Ascending aorta (tissue), 2 donors: ENCODE measurements at regions not wholly inside any gene's neighbourhood (a gene's known extent, or its start where the extent isn't known, plus 50 kb on each side); places are given as distances from the start of the nearest gene placed in this dataset.

Source experiments
- DNase-seq, 2 donors: peaks; one replicate each; pipeline ENCODE4 v3.0.0-alpha.2; 2019; ENCODE audit warnings: low spot score in 2 of 2
- H3K27ac ChIP-seq, 2 donors: fragments of 200-600 bp; sonication (generic); one replicate each; pipeline ENCODE4 v1.5.1; 2016 to 2017; ENCODE audit warnings: mild to moderate bottlenecking in 1 of 2
- H3K27me3 ChIP-seq: fragments of 200-600 bp; sonication (generic); one replicate; pipeline ENCODE4 v1.5.1; 2017
- H3K36me3 ChIP-seq, 2 donors: fragments of 200-600 bp; sonication (generic); one replicate each; pipeline ENCODE4 v1.5.1; 2016
- H3K4me1 ChIP-seq, 2 donors: fragments of 200-600 bp; sonication (generic); one replicate each; pipeline ENCODE4 v1.5.1; 2016 to 2017; ENCODE audit warnings: mild to moderate bottlenecking in 1 of 2
- H3K4me3 ChIP-seq, 2 donors: fragments of 200-600 bp; sonication (generic); one replicate each; pipeline ENCODE4 v1.5.1; 2016 to 2017; ENCODE audit warnings: mild to moderate bottlenecking in 1 of 2
- H3K9me3 ChIP-seq, 2 donors: fragments of 200-600 bp; sonication (generic); one replicate each; pipeline ENCODE4 v1.5.1; 2016
- intact Hi-C: fragments of 100-400 bp; cut with DNase I; formaldehyde crosslinking; loops from one replicate; pipeline ENCODE4 v1.15.1; 2023
- TF ChIP-seq, protein P1 (sequence below), 3 experiments: fragments of 200-600 bp in 2 of 3; fragments of 450-650 bp in 1 of 3; sonication (generic) in 2 of 3; IDR thresholded peaks; one replicate each; pipeline ENCODE4 v1.5.1; 2016 to 2019; ENCODE audit warnings: antibody characterized with exemption in 3 of 3, mild to moderate bottlenecking in 1 of 3, moderate library complexity in 1 of 3

DNA sequence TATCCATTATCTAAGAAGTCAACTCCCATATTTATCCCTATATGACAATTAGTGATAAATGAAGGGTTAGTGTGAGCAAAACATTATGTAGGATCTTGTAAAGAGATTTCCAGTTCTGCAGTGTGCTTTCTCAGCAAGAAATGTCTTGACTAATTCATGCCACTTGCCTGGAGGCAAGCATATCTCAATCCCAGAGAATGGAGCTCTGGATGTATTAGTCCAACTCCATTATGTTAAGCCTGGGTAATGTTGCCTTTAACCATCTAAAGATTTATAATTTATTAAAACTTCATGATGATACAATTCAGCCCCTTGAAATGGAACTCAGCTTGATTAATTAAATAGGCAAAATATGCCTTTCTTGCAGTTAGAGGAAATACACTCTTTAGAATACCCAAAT, 1079.9 kb upstream of the LRRTM3 start:
- Histone ChIP-seq H3K36me3 (no peaks in the 10 kb centered on the region), H3K9me3 (no peaks in the 10 kb centered on the region), H3K4me3 (no peak overlapping the region), H3K27ac (no peak overlapping the region), H3K4me1 (no peaks in the 10 kb centered on the region), H3K27me3 (no peaks in the 10 kb centered on the region)
- TF ChIP-seq, protein P1, sequence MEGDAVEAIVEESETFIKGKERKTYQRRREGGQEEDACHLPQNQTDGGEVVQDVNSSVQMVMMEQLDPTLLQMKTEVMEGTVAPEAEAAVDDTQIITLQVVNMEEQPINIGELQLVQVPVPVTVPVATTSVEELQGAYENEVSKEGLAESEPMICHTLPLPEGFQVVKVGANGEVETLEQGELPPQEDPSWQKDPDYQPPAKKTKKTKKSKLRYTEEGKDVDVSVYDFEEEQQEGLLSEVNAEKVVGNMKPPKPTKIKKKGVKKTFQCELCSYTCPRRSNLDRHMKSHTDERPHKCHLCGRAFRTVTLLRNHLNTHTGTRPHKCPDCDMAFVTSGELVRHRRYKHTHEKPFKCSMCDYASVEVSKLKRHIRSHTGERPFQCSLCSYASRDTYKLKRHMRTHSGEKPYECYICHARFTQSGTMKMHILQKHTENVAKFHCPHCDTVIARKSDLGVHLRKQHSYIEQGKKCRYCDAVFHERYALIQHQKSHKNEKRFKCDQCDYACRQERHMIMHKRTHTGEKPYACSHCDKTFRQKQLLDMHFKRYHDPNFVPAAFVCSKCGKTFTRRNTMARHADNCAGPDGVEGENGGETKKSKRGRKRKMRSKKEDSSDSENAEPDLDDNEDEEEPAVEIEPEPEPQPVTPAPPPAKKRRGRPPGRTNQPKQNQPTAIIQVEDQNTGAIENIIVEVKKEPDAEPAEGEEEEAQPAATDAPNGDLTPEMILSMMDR (IDR thresholded peaks at IDR 0.05), result no peak
- intact Hi-C loops, result no loop called here
- DNase-seq, result no peak

DNA sequence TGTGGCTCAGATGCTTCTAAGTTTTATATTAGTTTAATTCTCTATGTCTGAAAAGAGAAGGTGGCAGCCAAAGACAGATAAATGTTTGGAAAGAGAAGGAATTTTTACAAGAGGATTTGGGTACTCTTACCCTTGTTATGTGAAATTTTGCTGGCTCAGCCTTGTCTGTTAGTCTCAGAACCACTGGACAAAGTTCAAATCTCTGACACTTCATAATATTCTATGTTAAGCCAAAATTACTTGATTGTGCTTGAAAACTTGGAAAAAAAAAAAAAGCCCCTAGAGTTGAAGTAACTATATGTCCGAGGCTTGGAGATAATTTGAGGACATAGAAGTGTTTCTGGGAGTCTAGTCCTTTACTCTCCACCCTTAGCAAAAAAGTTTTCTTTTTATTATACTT, 1079.3 kb upstream of the LRRTM3 start:
- H3K27ac ChIP-seq, result no peak overlapping the region
- H3K9me3 ChIP-seq, result no peaks in the 10 kb centered on the region
- no peaks in the 10 kb centered on the region for H3K4me1 ChIP-seq
- no peak for DNase-seq
- TF ChIP-seq, protein P1 (IDR thresholded peaks at IDR 0.05), result no peak
- no peaks in the 10 kb centered on the region for H3K36me3 ChIP-seq
- no peaks in the 10 kb centered on the region for H3K27me3 ChIP-seq
- H3K4me3 ChIP-seq, result no peak overlapping the region
- intact Hi-C loops, result no loop called here

DNA sequence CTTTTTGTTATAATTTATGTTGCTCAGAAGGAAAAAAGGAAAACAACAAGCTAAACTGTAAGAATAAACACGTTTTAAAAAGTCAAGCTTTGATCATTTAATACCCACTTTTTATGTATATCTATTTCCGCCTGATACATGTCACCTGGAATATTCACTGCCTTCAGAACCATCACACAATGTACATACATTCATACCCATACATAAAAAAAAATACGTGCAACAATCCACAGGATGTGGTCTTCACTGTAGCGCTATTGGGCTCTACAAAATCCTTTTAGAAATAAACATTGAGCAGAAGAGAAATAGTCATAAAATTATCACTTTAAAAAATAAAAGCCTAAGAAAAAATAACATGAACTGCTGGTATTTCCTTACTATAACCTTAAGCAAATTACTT, 1078.9 kb upstream of the LRRTM3 start:
- Histone ChIP-seq H3K36me3 (no peaks in the 10 kb centered on the region), H3K9me3 (no peaks in the 10 kb centered on the region), H3K27ac (no peak overlapping the region), H3K4me1 (no peaks in the 10 kb centered on the region), H3K27me3 (no peaks in the 10 kb centered on the region), H3K4me3 (no peak overlapping the region)
- intact Hi-C loops, result no loop called here
- DNase-seq, result no peak
- TF ChIP-seq, protein P1 (IDR thresholded peaks at IDR 0.05), result no peak

DNA sequence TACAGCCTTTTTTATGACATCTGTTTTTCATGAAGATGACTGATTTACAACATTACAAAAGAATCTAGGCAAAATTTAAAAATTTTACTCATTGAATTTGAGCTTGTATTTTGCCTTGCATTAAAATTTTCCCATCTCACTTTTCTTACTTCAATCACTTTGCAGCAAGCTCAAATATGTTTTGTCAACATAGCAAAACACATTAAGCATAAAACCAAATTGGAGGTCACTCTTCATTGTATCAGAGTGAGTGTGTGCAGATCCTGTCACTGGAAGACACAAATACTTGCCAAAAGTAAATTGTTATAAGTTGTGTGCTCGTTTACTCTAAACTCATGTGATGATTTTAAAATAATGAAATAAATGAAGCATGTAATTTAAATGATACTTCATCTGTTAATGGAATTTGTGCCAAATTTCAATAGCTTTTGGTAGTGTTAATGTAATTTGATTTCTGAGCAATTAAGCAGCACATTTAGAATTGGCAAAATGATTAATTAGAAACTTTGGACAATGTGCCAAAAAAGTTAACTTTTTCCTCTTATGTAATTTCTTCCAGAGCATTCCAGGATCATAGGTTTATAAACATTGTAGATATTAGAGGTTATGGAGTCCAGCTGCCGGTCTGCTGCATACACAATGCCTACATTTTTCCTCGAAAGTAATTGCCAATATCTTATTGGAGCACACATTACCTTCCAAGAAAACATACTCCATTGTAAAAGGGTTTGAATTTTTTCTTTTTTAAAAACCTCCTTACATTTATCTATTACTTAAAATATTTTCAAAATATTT, 1078.2 kb upstream of the LRRTM3 start:
- H3K9me3 ChIP-seq, result no peaks in the 10 kb centered on the region
- TF ChIP-seq, protein P1 (IDR thresholded peaks at IDR 0.05), result no peak
- H3K36me3 ChIP-seq, result no peaks in the 10 kb centered on the region
- H3K27ac ChIP-seq, result no peak overlapping the region
- H3K27me3 ChIP-seq, result no peaks in the 10 kb centered on the region
- intact Hi-C loops, result no loop called here
- no peak for DNase-seq
- H3K4me1 ChIP-seq, result no peaks in the 10 kb centered on the region
- H3K4me3 ChIP-seq, result no peak overlapping the region

DNA sequence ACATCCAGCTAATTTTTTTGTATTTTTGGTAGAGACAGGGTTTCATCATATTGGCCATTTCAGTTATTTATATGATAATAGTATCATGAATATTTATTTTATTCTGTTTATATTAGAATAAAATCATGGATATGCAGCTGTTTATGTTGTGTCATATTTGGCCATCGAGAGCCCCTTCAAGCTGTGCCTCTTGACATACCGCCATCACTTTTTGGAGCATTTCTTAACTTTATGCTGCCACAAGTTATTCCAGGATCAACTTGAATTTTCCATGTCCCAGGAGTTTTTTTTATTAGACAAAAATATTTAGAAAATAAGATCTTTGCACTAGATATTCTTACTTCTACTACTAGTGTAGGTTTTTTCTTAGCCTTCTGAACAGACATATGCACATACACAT, 1067.0 kb upstream of the LRRTM3 start:
- Histone ChIP-seq H3K27me3 (no peaks in the 10 kb centered on the region), H3K4me1 (no peaks in the 10 kb centered on the region), H3K27ac (no peak overlapping the region), H3K9me3 (no peaks in the 10 kb centered on the region), H3K36me3 (no peaks in the 10 kb centered on the region), H3K4me3 (no peak overlapping the region)
- intact Hi-C loops, result no loop called here
- DNase-seq, result no peak
- TF ChIP-seq, protein P1 (IDR thresholded peaks at IDR 0.05), result no peak
